C4-2B (cell line): ENCODE measurements at regions not wholly inside any gene's neighbourhood (a gene's known extent, or its start where the extent isn't known, plus 50 kb on each side); places are given as distances from the start of the nearest gene placed in this dataset.

Experiments
- H3K27ac ChIP-seq: fragments of 450-650 bp; 2 replicates; pipeline ENCODE4 v1.5.1; 2017
- ZFX ChIP-seq: fragments of 450-650 bp; IDR thresholded peaks from 2 replicates; pipeline ENCODE4 v1.6.1; 2017
- TF ChIP-seq, protein P1 (sequence below): fragments of 450-650 bp; conservative IDR thresholded peaks from 2 replicates; pipeline ENCODE4 v1.5.1; 2017; ENCODE audit warnings: mild to moderate bottlenecking

DNA sequence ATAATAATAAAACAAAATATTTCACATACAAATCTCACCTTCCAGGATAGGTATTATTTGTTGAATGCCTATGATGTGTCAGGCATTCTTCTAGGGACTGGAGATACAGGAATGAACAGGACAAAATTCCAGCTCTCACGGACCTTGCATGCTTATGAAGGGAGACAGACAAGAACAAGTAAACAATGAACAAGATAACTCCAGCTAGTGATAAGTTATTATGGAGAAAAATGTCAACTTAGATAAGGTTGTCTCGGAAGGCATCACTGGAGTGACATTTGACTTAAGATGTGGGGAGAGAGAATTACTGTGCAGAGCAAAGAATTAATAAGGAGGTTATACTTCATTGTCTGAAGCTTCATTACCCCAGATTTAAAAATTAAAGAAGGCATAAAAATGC is 836.7 kb downstream of the SOCS6 start:
- TF ChIP-seq, protein P1, sequence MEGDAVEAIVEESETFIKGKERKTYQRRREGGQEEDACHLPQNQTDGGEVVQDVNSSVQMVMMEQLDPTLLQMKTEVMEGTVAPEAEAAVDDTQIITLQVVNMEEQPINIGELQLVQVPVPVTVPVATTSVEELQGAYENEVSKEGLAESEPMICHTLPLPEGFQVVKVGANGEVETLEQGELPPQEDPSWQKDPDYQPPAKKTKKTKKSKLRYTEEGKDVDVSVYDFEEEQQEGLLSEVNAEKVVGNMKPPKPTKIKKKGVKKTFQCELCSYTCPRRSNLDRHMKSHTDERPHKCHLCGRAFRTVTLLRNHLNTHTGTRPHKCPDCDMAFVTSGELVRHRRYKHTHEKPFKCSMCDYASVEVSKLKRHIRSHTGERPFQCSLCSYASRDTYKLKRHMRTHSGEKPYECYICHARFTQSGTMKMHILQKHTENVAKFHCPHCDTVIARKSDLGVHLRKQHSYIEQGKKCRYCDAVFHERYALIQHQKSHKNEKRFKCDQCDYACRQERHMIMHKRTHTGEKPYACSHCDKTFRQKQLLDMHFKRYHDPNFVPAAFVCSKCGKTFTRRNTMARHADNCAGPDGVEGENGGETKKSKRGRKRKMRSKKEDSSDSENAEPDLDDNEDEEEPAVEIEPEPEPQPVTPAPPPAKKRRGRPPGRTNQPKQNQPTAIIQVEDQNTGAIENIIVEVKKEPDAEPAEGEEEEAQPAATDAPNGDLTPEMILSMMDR = no peak
- TF ChIP-seq ZFX = no peak

DNA sequence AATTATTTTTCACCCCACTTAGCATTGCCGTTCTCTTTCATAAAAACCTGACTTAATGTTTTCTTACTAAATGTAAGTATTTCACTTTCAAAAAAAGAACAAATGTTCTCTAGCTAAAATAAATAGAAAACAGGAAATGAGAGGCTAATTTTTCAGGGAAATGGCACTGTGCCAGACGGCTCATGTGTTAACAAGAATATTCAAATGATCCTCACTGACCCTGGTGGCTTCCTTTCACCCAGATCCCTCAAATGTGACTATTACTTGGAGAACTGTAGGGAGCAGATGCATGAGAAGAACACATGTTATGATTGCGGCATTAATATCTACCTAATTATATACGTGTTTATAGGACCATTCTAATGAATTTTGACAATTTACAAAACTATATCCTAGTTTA is 827.7 kb downstream of the SOCS6 start:
- H3K27ac ChIP-seq = no peak overlapping the region
- TF ChIP-seq ZFX = no peak
- TF ChIP-seq, protein P1 = no peak

More for the DNA sequence above, 836.7 kb downstream of the SOCS6 start:
- no peak overlapping the region for H3K27ac ChIP-seq

DNA sequence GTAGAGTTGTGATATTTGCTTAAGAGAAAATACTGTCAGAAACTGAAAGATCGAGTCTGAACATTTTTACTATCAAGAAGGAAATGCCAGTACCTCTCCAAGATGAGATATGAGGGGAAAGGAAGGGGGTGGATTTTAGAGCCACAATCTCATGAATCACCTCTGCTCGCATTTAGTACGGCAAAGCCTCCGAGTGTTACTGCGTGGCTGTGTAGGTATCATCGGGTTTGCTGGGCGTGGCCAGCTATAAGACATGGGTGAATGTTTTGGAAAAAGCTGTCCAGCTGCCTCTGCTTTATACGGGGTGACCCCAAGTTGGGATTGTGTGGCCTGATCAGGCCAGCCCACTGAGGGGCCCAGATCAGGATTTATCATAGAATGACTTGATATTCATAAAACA is 826.4 kb downstream of the SOCS6 start:
- no peak for TF ChIP-seq ZFX
- TF ChIP-seq, protein P1 = no peak
- no peak overlapping the region for H3K27ac ChIP-seq

DNA sequence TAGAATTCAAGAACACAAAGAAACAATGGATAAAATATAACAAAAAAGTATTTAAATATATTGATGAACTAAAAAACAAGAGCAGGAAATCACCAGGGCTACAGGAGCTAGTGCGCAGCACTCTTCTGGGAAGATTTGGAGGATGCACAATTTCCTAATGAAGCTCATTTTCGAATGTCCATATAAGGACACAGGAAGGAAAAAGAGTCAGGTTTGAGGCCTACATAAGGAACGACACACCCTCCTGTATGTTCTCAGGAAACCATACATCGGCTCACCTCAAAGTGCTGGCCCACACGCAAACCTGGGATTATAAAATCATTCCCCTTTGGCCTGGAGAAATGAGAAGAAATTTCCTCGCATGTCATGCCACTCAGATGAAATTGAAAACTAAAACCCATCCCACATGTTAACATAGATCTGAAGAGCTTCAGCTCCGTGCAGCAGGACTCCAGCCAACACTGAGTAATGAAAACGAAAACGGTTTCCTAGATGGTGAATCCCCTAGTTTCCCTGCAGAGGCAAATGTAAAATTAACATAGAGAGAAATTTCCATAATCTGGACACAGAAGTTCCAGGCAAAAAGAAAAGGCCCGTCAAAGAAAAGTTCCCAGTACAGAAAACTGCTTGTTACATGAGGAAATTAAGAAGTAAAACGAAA is 825.8 kb downstream of the SOCS6 start:
- H3K27ac ChIP-seq = no peak overlapping the region
- TF ChIP-seq ZFX = no peak
- TF ChIP-seq, protein P1 = no peak

DNA sequence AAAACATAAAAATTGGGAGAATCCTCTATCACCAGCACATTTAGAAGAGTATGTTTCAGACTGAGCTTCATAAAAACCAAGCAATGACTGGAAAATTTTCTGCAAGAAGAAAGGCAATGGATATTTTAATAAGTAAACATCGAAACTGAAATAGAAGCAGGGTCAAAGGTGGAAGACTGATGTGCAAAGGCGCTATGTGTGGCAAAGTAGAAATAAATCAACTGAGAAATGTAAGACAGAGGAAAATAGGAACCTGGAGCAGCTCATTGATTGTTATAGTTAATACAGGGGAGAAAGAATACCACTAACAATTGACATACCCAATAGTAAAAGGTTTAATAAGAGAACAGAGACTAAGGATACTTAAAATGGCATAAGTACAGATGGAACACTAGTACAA is 818.4 kb downstream of the SOCS6 start:
- TF ChIP-seq, protein P1 = no peak
- TF ChIP-seq ZFX = no peak

DNA sequence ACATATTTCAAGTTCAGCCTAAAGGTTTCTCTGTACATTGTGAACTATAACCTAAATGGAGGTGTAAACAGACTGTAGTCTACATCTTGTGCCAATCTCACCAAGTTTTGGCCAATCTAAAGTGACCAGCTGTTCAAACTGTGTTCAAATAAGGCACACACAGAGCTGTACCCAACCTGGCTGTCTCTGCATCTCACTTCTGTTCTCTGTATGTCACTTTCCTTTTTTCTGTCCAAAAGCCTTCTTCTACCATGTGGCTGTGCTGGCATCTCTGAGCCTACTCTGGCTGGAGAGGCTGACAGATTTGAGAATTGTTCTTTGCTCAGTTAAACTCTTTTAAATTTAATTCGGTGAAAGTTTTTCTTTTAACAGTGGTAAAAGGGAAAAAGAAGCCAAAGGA is 817.9 kb downstream of the SOCS6 start:
- no peak for TF ChIP-seq ZFX
- TF ChIP-seq, protein P1 = no peak
- H3K27ac ChIP-seq = no peak overlapping the region

More for the DNA sequence above, 818.4 kb downstream of the SOCS6 start:
- H3K27ac ChIP-seq = no peak overlapping the region

DNA sequence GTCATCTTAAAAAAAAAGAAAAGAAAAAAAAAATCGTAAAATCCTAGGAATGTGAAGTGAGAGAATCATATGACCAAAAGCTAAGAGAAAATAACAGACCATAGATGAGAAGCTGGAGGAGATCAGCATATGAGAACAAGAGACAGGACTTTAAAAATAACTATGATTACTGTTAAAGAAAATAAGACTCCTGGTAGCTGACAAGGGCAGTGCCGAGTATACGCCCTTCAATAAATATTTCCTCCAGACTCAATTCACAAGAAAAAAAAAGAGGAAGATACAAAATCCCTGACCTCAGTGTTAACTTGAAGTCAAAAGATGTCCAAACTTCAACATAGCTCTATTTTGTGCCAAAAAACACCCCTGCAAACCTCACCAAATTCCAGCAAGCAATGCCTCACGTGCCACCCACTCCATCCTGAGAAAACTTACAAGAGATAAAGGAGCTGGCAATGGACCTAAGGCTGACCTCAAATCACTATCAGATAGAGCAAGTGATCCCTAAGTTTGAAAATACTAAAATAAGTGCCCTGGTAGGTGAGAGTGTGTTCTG is 817.2 kb downstream of the SOCS6 start:
- H3K27ac ChIP-seq = no peak overlapping the region
- TF ChIP-seq ZFX = no peak
- TF ChIP-seq, protein P1 = no peak
